ENCODE measurements at regions not wholly inside any gene's neighbourhood (a gene's known extent, or its start where the extent isn't known, plus 50 kb on each side); places are given as distances from the start of the nearest gene placed in this dataset.

- TF ChIP-seq CTCF (IDR thresholded peaks at IDR 0.05; ENCODE audit: borderline replicate concordance, extremely low read depth, low read length, poor library complexity, severe bottlenecking): no peak
- no peak for TF ChIP-seq EZH2 (IDR thresholded peaks at IDR 0.05; ENCODE audit: borderline replicate concordance, low read depth, low read length, severe bottlenecking)
Measured at GRCh38 chr9:16153741-16154140, 600.9 kb downstream of the CCDC171 start.

Measured in DND-41 (cell line).